ENCODE measurements at regions not wholly inside any gene's neighbourhood (a gene's known extent, or its start where the extent isn't known, plus 50 kb on each side); places are given as distances from the start of the nearest gene placed in this dataset.
A peak's percentile ranks its signal among the peaks of the same experiment; 100 is the strongest.

DNA sequence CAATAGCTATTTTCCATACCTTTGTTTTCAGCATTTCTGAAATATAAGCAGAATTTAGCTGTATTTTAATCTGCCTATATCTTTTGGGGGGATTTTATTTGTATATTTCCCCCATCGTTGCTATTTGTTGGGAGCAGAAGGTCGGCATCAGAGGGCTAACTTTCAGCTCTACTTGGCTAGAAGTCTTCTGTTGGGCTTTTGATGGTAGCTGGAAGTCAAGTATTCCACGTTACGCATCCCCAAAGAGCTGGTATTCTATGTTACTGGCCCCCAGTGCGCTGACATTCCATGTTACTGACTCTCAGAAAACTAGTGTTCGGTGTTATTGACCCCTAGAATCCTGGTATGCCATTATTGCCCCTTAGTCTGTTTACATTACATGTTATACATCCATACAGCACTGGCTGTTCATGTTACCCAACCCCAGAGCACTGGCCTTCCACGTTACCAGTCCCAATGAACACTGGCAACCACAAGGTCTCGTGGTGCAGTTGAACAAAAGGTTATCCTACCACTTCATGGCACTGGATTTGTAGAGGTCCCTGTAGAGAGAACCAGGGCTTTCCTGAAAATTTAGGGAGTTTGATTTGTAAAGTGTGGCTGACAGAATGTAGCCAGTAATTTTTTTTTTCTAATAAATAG lies 278.1 kb upstream of the CD180 start:
- Histone ChIP-seq H3K4me1 (ENCODE audit: control insufficient read depth in 1 of 2, insufficient read depth in 2 of 2, low read length in 2 of 2) (no peaks in the 10 kb centered on the region), H4K12ac (ENCODE audit: low read depth, low read length) (no peak overlapping the region), H2AFZ (ENCODE audit: insufficient read depth, low read length, poor library complexity) (no peak overlapping the region), H2BK120ac (ENCODE audit: insufficient read depth, low read length, poor library complexity) (no peak overlapping the region), H3K36me3 (ENCODE audit: control insufficient read depth in 1 of 2, insufficient read depth in 2 of 2, low read length in 2 of 2) (no peaks in the 10 kb centered on the region), H2BK12ac (ENCODE audit: low read length) (no peak overlapping the region), H3K9me3 (ENCODE audit: insufficient read depth, low read depth, low read length) (no peaks in the 10 kb centered on the region), H3K23ac (ENCODE audit: low read length) (no peak overlapping the region), H4K8ac (ENCODE audit: low read depth, low read length) (no peak overlapping the region), H3K18ac (ENCODE audit: low read length) (no peak overlapping the region), H3K79me1 (ENCODE audit: low read length) (no peaks in the 10 kb centered on the region), H3K9ac (ENCODE audit: low read length) (no peak overlapping the region), H3K4ac (ENCODE audit: low read depth, low read length) (no peak overlapping the region), H3K14ac (ENCODE audit: low read length) (no peak overlapping the region), H3K4me2 (ENCODE audit: low read length) (no peak overlapping the region), H3K27ac (ENCODE audit: low read depth, low read length) (no peak overlapping the region), H3K27me3 (ENCODE audit: insufficient read depth, low read length) (no peaks in the 10 kb centered on the region), H3K4me3 (ENCODE audit: low read depth, low read length) (no peak overlapping the region), H4K91ac (ENCODE audit: low read depth, low read length) (no peak overlapping the region), H2BK5ac (ENCODE audit: low read depth, low read length, poor library complexity) (no peak overlapping the region), H2AK5ac (ENCODE audit: low read length) (no peak overlapping the region), H3K79me2 (ENCODE audit: control insufficient read depth, insufficient read depth, low read length, poor library complexity) (no peaks in the 10 kb centered on the region)
- DNase-seq = no peak
- no CpG with 5 or more reads among the region's 8 CpGs for WGBS (ENCODE audit: extremely low coverage, insufficient coverage, insufficient read length)

DNA sequence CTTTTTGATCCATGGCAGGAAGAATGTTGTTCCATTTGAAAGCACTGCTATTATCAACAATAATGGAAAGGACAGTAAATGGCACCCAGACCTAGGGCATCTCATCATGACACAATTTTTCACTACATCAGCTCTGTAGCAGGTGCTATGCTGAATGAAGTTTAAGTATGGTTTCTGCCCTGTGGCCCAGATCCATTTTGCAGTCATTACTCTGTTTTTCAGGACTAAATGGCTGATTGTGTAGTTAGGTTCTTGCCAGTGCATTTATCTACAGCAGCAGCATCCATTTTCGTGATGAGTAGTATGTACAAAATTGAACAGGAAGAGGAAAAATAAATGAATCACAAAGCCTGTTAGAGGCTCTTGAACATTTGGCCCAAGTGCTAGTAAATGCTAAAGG lies 270.5 kb upstream of the CD180 start:
- Histone ChIP-seq H3K27ac (ENCODE audit: low read depth, low read length) (no peak overlapping the region), H2AFZ (ENCODE audit: insufficient read depth, low read length, poor library complexity) (no peak overlapping the region), H3K79me2 (ENCODE audit: control insufficient read depth, insufficient read depth, low read length, poor library complexity) (no peaks in the 10 kb centered on the region)

DNA sequence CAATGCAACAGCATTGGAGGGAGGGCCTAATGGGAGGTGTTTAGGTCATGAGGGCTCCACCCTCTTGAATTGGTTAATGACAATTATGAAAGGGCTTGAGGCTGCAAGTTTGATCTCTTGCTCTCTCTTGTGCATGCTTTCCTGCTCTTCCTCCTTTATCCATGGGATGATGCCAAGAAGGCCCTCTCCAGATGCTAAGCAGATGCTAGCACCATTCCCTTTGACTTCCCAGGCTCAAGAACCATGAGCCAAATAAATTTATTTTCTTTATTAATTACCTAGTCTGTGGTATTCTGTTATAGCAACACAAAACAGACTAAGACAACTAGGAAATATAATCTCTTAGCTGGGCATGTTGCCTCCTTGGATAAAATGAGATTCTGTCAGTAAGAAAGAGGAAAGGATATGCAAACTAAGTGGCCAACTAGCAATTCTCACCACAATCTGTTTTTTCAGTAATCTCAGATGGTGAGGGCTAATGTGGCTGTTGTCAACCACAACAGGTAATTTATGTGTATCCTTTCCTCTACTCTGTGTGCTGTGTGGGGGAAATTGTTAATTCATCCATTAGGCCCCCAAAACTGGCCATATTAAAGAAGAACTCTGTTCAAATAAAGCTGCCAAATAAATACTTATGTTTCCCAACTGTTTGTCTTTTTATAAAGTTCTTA lies 269.1 kb upstream of the CD180 start:
- Histone ChIP-seq H3K36me3 (ENCODE audit: control insufficient read depth in 1 of 2, insufficient read depth in 2 of 2, low read length in 2 of 2) (no peaks in the 10 kb centered on the region), H3K4me3 (ENCODE audit: low read depth, low read length) (no peak overlapping the region), H4K12ac (ENCODE audit: low read depth, low read length) (no peak overlapping the region), H2BK120ac (ENCODE audit: insufficient read depth, low read length, poor library complexity) (no peak overlapping the region), H3K4me1 (ENCODE audit: control insufficient read depth in 1 of 2, insufficient read depth in 2 of 2, low read length in 2 of 2) (no peaks in the 10 kb centered on the region), H3K27me3 (ENCODE audit: insufficient read depth, low read length) (no peaks in the 10 kb centered on the region), H3K4me2 (ENCODE audit: low read length) (no peak overlapping the region), H2AFZ (ENCODE audit: insufficient read depth, low read length, poor library complexity) (no peak overlapping the region), H3K27ac (ENCODE audit: low read depth, low read length) (no peak overlapping the region), H3K9ac (ENCODE audit: low read length) (no peak overlapping the region), H3K18ac (ENCODE audit: low read length) (no peak overlapping the region), H4K8ac (ENCODE audit: low read depth, low read length) (no peak overlapping the region), H3K79me2 (ENCODE audit: control insufficient read depth, insufficient read depth, low read length, poor library complexity) (no peaks in the 10 kb centered on the region), H3K9me3 (ENCODE audit: insufficient read depth, low read depth, low read length) (no peaks in the 10 kb centered on the region), H3K79me1 (ENCODE audit: low read length) (no peaks in the 10 kb centered on the region), H4K91ac (ENCODE audit: low read depth, low read length) (no peak overlapping the region), H3K14ac (ENCODE audit: low read length) (no peak overlapping the region), H3K4ac (ENCODE audit: low read depth, low read length) (no peak overlapping the region), H2AK5ac (ENCODE audit: low read length) (no peak overlapping the region), H2BK5ac (ENCODE audit: low read depth, low read length, poor library complexity) (no peak overlapping the region), H3K23ac (ENCODE audit: low read length) (no peak overlapping the region), H2BK12ac (ENCODE audit: low read length) (no peak overlapping the region)
- no peak for DNase-seq

More for the DNA sequence above, 270.5 kb upstream of the CD180 start:
- H3K9me3 ChIP-seq (ENCODE audit: insufficient read depth, low read depth, low read length) = no peaks in the 10 kb centered on the region
- no peaks in the 10 kb centered on the region for H3K27me3 ChIP-seq (ENCODE audit: insufficient read depth, low read length)
- H3K14ac ChIP-seq (ENCODE audit: low read length) = no peak overlapping the region
- no peak overlapping the region for H3K9ac ChIP-seq (ENCODE audit: low read length)
- H2BK12ac ChIP-seq (ENCODE audit: low read length) = no peak overlapping the region
- no peak overlapping the region for H4K91ac ChIP-seq (ENCODE audit: low read depth, low read length)
- no peak overlapping the region for H2AK5ac ChIP-seq (ENCODE audit: low read length)
- H4K8ac ChIP-seq (ENCODE audit: low read depth, low read length) = no peak overlapping the region
- no peak overlapping the region for H3K4me2 ChIP-seq (ENCODE audit: low read length)
- H2BK120ac ChIP-seq (ENCODE audit: insufficient read depth, low read length, poor library complexity) = no peak overlapping the region
- no CpG with 5 or more reads among the region's 1 CpG for WGBS (ENCODE audit: extremely low coverage, insufficient coverage, insufficient read length)
- no peaks in the 10 kb centered on the region for H3K79me1 ChIP-seq (ENCODE audit: low read length)
- no peaks in the 10 kb centered on the region for H3K4me1 ChIP-seq (ENCODE audit: control insufficient read depth in 1 of 2, insufficient read depth in 2 of 2, low read length in 2 of 2)
- H3K23ac ChIP-seq (ENCODE audit: low read length) = no peak overlapping the region
- no peak for DNase-seq
- no peak overlapping the region for H3K18ac ChIP-seq (ENCODE audit: low read length)
- no peak overlapping the region for H3K4ac ChIP-seq (ENCODE audit: low read depth, low read length)
- no peaks in the 10 kb centered on the region for H3K36me3 ChIP-seq (ENCODE audit: control insufficient read depth in 1 of 2, insufficient read depth in 2 of 2, low read length in 2 of 2)
- no peak overlapping the region for H4K12ac ChIP-seq (ENCODE audit: low read depth, low read length)
- no peak overlapping the region for H2BK5ac ChIP-seq (ENCODE audit: low read depth, low read length, poor library complexity)
- no peak overlapping the region for H3K4me3 ChIP-seq (ENCODE audit: low read depth, low read length)

DNA sequence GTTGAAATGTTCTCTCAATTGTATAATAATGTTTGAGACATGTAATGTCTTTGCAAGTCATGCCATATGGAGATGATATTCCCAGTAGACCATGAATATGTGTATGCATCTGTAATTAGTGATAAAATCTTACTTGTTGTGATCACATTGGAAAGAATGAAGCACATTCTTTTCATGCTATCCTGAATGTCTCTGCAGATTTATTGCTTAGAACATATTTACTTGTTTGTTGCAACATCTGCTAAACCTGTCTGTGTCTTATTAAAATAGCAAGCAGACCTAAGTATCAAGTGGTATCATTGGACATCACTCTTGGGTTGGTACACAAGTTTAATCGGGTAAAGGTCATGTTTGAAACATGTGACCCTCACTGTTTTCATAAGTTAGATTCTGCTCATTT lies 265.5 kb upstream of the CD180 start:
- Histone ChIP-seq H3K4me3 (ENCODE audit: low read depth, low read length) (no peak overlapping the region), H3K27me3 (ENCODE audit: insufficient read depth, low read length) (no peaks in the 10 kb centered on the region), H3K4ac (ENCODE audit: low read depth, low read length) (no peak overlapping the region), H3K4me2 (ENCODE audit: low read length) (no peak overlapping the region), H4K91ac (ENCODE audit: low read depth, low read length) (no peak overlapping the region), H2BK12ac (ENCODE audit: low read length) (no peak overlapping the region), H3K27ac (ENCODE audit: low read depth, low read length) (no peak overlapping the region), H3K9ac (ENCODE audit: low read length) (no peak overlapping the region), H3K14ac (ENCODE audit: low read length) (no peak overlapping the region), H3K4me1 (ENCODE audit: control insufficient read depth in 1 of 2, insufficient read depth in 2 of 2, low read length in 2 of 2) (no peaks in the 10 kb centered on the region), H3K23ac (ENCODE audit: low read length) (no peak overlapping the region), H3K9me3 (ENCODE audit: insufficient read depth, low read depth, low read length) (no peaks in the 10 kb centered on the region), H2BK5ac (ENCODE audit: low read depth, low read length, poor library complexity) (no peak overlapping the region), H2AK5ac (ENCODE audit: low read length) (no peak overlapping the region), H2BK120ac (ENCODE audit: insufficient read depth, low read length, poor library complexity) (no peak overlapping the region), H3K79me2 (ENCODE audit: control insufficient read depth, insufficient read depth, low read length, poor library complexity) (no peaks in the 10 kb centered on the region), H4K12ac (ENCODE audit: low read depth, low read length) (no peak overlapping the region), H3K36me3 (ENCODE audit: control insufficient read depth in 1 of 2, insufficient read depth in 2 of 2, low read length in 2 of 2) (no peaks in the 10 kb centered on the region), H3K18ac (ENCODE audit: low read length) (no peak overlapping the region), H2AFZ (ENCODE audit: insufficient read depth, low read length, poor library complexity) (no peak overlapping the region), H3K79me1 (ENCODE audit: low read length) (no peaks in the 10 kb centered on the region), H4K8ac (ENCODE audit: low read depth, low read length) (no peak overlapping the region)
- WGBS (ENCODE audit: extremely low coverage, insufficient coverage, insufficient read length) = no CpG with 5 or more reads among the region's 1 CpG
- peak in 1 of 2 donors; percentile 62 for DNase-seq
